ENCODE measurements at regions not wholly inside any gene's neighbourhood (a gene's known extent, or its start where the extent isn't known, plus 50 kb on each side); places are given as distances from the start of the nearest gene placed in this dataset.

DNA sequence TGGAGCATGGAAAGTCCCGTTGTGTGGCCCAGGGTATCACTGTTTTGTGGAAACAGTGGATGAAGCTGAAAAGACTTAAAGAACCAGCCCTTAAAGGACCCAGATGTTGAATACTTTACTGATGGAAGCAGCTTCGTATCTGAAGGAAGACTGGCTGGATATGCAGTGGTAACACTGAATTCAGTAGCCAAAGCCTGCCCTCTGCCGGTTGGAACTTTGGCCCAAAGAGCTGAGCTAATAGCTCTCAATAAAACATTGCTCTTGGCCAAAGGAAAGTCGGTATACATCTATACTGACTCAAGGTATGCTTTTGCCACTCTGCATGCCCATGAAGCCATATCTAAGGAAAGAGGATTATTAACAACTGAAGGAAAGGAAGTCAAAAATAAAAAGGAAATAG, 885.4 kb downstream of the PDCD6IP start:
- Mint-ChIP-seq H3K36me3 (no peaks in the 10 kb centered on the region), H3K4me1 (ENCODE audit: unreplicated experiment) (no peaks in the 10 kb centered on the region), H3K4me3 (no peak overlapping the region), H3K9me3 (peaks cover 15% of the 10 kb centered on the region), H3K27me3 (peaks cover 3% of the 10 kb centered on the region), H3K27ac (no peak overlapping the region)
- no peak for DNase-seq (ENCODE audit: extremely low spot score, unreplicated experiment)
- TF ChIP-seq, protein P1, sequence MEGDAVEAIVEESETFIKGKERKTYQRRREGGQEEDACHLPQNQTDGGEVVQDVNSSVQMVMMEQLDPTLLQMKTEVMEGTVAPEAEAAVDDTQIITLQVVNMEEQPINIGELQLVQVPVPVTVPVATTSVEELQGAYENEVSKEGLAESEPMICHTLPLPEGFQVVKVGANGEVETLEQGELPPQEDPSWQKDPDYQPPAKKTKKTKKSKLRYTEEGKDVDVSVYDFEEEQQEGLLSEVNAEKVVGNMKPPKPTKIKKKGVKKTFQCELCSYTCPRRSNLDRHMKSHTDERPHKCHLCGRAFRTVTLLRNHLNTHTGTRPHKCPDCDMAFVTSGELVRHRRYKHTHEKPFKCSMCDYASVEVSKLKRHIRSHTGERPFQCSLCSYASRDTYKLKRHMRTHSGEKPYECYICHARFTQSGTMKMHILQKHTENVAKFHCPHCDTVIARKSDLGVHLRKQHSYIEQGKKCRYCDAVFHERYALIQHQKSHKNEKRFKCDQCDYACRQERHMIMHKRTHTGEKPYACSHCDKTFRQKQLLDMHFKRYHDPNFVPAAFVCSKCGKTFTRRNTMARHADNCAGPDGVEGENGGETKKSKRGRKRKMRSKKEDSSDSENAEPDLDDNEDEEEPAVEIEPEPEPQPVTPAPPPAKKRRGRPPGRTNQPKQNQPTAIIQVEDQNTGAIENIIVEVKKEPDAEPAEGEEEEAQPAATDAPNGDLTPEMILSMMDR (conservative IDR thresholded peaks at IDR 0.05), result peak; percentile 84

DNA sequence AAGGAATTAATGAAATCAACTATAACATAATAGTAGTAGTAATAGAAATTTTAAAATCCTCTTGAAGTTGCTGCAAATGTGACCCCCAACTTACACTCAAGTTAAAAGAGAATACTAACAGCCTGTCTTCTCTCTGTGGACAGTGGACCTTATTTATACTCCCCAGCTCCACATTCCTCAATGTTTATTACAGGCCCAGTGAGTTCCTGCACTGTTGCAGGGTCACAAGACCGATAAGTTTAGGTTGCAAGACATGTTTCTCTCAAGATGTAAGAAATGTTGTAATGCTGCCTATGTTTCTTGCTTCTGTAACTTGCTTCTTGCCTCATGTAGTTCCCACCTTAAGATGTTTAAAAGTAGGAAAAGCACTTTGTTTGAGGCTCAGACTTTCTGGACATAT, 888.1 kb downstream of the PDCD6IP start:
- no peak for DNase-seq (ENCODE audit: extremely low spot score, unreplicated experiment)
- TF ChIP-seq, protein P1 (conservative IDR thresholded peaks at IDR 0.05), result no peak
- peaks cover 3% of the 10 kb centered on the region for H3K27me3 Mint-ChIP-seq

DNA sequence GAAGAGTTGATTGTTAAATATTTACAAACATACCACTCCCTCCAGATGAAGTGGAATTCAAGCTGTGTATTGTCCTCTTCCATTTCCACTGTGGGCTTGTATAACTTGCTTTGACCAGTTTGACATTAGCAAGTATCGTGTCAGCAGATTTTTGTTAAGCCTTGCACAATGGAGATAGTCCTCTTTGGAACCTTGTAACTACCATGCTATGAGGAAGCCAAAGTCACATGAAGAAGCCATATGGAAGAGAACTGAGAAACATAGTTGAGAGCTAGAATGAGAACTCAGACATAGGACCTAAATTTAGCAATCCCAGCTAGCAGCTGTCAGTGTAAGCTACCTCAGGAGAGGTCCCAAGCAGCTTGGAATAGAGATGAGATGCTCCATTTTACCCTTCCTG, 889.2 kb downstream of the PDCD6IP start:
- DNase-seq (ENCODE audit: extremely low spot score, unreplicated experiment), result no peak
- TF ChIP-seq, protein P1 (conservative IDR thresholded peaks at IDR 0.05), result no peak
- peak overlapping the region; percentile 20 for H3K27ac Mint-ChIP-seq
- H3K36me3 Mint-ChIP-seq, result no peaks in the 10 kb centered on the region
- H3K4me3 Mint-ChIP-seq, result no peak overlapping the region
- H3K27me3 Mint-ChIP-seq, result peaks cover 3% of the 10 kb centered on the region
- H3K9me3 Mint-ChIP-seq, result peaks cover 5% of the 10 kb centered on the region
- H3K4me1 Mint-ChIP-seq (ENCODE audit: unreplicated experiment), result no peaks in the 10 kb centered on the region

More for the DNA sequence above, 888.1 kb downstream of the PDCD6IP start:
- Mint-ChIP-seq H3K36me3 (no peaks in the 10 kb centered on the region), H3K4me1 (ENCODE audit: unreplicated experiment) (no peaks in the 10 kb centered on the region), H3K4me3 (no peak overlapping the region), H3K27ac (no peak overlapping the region), H3K9me3 (peaks cover 5% of the 10 kb centered on the region)

DNA sequence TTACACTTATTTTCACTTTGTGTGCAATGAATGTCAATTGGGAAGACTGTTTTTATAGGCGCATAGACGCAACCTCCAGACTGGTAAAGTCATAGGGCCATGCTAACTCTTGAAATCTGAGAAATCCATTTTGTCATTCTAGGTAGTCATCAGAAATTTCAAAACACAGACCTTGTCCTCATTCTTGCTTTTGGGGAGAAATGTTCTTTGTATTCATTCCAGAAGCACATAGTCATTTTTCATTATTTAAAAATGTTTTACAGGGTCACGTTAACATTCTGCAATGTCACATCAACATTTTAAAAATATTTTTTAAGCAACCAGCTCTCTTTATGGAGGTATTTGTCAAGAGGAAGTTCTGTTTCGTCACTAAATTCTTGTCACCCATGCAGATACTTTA, 898.4 kb downstream of the PDCD6IP start:
- no peak for DNase-seq (ENCODE audit: extremely low spot score, unreplicated experiment)
- Mint-ChIP-seq H3K27ac (no peak overlapping the region), H3K9me3 (peaks cover 9% of the 10 kb centered on the region), H3K36me3 (no peaks in the 10 kb centered on the region), H3K4me3 (no peak overlapping the region), H3K4me1 (ENCODE audit: unreplicated experiment) (no peaks in the 10 kb centered on the region), H3K27me3 (no peaks in the 10 kb centered on the region)
- TF ChIP-seq, protein P1 (conservative IDR thresholded peaks at IDR 0.05), result no peak

DNA sequence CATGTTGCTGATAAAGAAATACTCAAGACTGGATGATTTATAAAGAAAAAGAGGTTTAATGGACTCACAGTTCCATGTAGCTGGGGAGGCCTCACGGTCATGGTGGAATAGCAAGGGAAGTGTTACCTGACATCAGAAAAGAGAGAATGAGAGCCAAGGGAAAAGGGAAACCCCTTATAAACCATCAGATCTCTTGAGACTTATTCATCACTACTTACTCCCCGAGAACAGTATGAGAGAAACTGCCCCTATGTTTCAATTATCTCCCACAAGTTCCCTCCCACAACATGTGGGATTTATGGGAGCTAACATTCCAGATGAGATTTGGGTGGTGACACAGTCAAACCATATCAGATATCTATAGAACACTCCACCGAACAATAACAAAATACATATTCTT, 904.6 kb downstream of the PDCD6IP start:
- Mint-ChIP-seq H3K27me3 (no peaks in the 10 kb centered on the region), H3K4me3 (no peak overlapping the region), H3K36me3 (no peaks in the 10 kb centered on the region), H3K9me3 (peaks cover 18% of the 10 kb centered on the region), H3K4me1 (ENCODE audit: unreplicated experiment) (no peaks in the 10 kb centered on the region), H3K27ac (no peak overlapping the region)
- DNase-seq (ENCODE audit: extremely low spot score, unreplicated experiment), result no peak
- TF ChIP-seq, protein P1 (conservative IDR thresholded peaks at IDR 0.05), result no peak

DNA sequence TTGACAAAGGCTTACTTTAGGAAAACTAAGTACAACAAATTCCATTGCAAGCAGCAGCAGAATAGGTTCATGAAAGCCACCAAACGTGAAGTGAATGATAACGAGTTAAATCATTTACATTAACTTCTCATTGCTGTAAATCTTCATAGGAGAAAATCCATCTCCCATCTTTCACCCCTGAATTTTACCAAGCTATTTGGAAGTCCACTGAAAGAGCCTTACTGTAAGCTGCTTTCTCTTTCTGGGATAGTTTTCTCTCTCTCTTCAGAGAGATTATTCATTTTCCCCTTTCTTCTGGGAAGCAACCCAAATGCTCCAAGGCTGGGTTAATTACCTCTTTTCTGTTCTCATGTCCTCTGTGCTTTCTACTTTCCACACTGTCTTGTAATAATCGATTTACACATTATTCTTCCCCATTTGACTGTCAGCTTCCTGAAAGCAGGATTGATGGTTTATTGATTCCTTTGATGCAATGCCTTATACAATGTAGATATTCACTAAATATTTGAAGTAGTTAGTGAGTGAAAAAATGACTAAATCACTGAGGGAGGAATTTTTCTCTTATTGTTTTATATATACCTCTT, 914.3 kb upstream of the ARPP21 start:
- Mint-ChIP-seq H3K27ac (no peak overlapping the region), H3K9me3 (peaks cover 8% of the 10 kb centered on the region), H3K4me1 (ENCODE audit: unreplicated experiment) (no peaks in the 10 kb centered on the region), H3K36me3 (peaks cover 3% of the 10 kb centered on the region), H3K4me3 (no peak overlapping the region), H3K27me3 (no peaks in the 10 kb centered on the region)
- TF ChIP-seq, protein P1 (conservative IDR thresholded peaks at IDR 0.05), result no peak
- DNase-seq (ENCODE audit: extremely low spot score, unreplicated experiment), result no peak

All from type B pancreatic cell (in vitro differentiated cells).